Gastrocnemius medialis (tissue), 4 donors: ENCODE measurements at regions not wholly inside any gene's neighbourhood (a gene's known extent, or its start where the extent isn't known, plus 50 kb on each side); places are given as distances from the start of the nearest gene placed in this dataset.
"Not testable (repeated sequence)": the region's sequence is repeated elsewhere in the genome, so short reads cannot be mapped to it uniquely, and the experiment has no call there.

Experiments used
- ATAC-seq, 2 donors: fragments of 150-250 bp; one replicate each; pipeline ENCODE4 v1.9.1; 2016
- DNase-seq, 2 donors: peaks; one replicate each; pipeline ENCODE4 v3.0.0-alpha.2; 2019
- H3K27ac ChIP-seq, 4 donors: fragments of 200-600 bp; sonication (generic); 1 replicate in 1 of 4; 2 replicates in 3 of 4; pipeline ENCODE4 v1.5.1; 2016 to 2018; ENCODE audit warnings: mild to moderate bottlenecking in 2 of 4, moderate library complexity in 1 of 4
- H3K27me3 ChIP-seq, 3 donors: fragments of 200-600 bp; sonication (generic) in 2 of 3; 1 replicate in 1 of 3; 2 replicates in 2 of 3; pipeline versions ENCODE4 v1.5.1 to v1.6.0; 2016 to 2019; ENCODE audit warnings: mild to moderate bottlenecking in 1 of 3, moderate library complexity in 1 of 3
- H3K36me3 ChIP-seq, 2 donors: fragments of 200-600 bp; sonication (generic) in 1 of 2; one replicate each; pipeline ENCODE4 v1.5.1; 2017 to 2018
- H3K4me1 ChIP-seq, 2 donors: fragments of 200-600 bp; sonication (generic) in 1 of 2; one replicate each; pipeline ENCODE4 v1.5.1; 2016 to 2017; ENCODE audit warnings: mild to moderate bottlenecking in 2 of 2
- H3K4me3 ChIP-seq, 4 donors: fragments of 200-600 bp; sonication (generic) in 3 of 4; 1 replicate in 1 of 4; 2 replicates in 3 of 4; pipeline ENCODE4 v1.5.1; 2016 to 2019; ENCODE audit warnings: mild to moderate bottlenecking in 2 of 4
- H3K9me3 ChIP-seq, 3 donors: fragments of 200-600 bp; sonication (generic) in 2 of 3; 1 replicate in 1 of 3; 2 replicates in 2 of 3; pipeline ENCODE4 v1.5.1; 2016 to 2019
- CTCF ChIP-seq, 5 experiments: fragments of 450-650 bp in 3 of 5; fragments of 200-600 bp in 2 of 5; sonication (generic) in 2 of 5; IDR thresholded peaks in 4 of 5; conservative IDR thresholded peaks in 1 of 5; 1 replicate in 4 of 5; 2 replicates in 1 of 5; pipeline ENCODE4 v1.5.1; 2016 to 2019; ENCODE audit warnings: antibody characterized with exemption in 5 of 5, mild to moderate bottlenecking in 3 of 5, moderate library complexity in 3 of 5
- POLR2A ChIP-seq, 2 donors: fragments of 450-650 bp; IDR thresholded peaks; one replicate each; pipeline ENCODE4 v1.6.1; 2017; ENCODE audit warnings: antibody characterized with exemption in 2 of 2, mild to moderate bottlenecking in 2 of 2, moderate library complexity in 2 of 2
- in situ Hi-C, 4 donors: fragments of 200-750 bp; cut with MboI; loops; one replicate each; pipeline versions ENCODE4 v1.15.0 to v1.8.0; 2017; ENCODE audit warnings: low sequenced_read_pairs in 4 of 4
- intact Hi-C: fragments of 100-400 bp; cut with DNase I; formaldehyde crosslinking; loops from one replicate; pipeline ENCODE4 v1.15.1; 2023; ENCODE audit warnings: low total_unique reads

DNA sequence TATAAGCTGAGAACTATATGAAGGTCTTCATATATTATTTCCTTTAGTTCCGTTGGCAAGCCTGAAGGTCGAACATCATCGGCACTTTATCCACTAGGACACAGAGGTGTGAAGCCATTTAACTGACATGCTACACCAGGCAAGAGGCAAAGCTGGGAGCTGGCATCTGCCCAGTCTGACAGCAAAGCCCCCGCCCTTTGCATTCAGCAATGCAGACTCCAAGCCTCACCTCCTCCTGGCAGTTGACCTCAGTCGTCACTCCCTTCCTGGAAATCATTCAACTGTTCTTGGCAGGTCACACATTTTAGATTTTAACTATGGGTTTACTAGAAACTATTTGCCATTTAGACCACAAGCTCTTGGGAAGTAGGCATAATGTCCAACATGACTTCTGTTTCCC, 135.8 kb upstream of the FRG1 start:
- no peaks in the 10 kb centered on the region for H3K36me3 ChIP-seq
- intact Hi-C loops = no loop called here
- no peaks in the 10 kb centered on the region for H3K27me3 ChIP-seq
- H3K4me1 ChIP-seq = no peaks in the 10 kb centered on the region
- no peak overlapping the region for H3K27ac ChIP-seq
- no peaks in the 10 kb centered on the region for H3K9me3 ChIP-seq
- TF ChIP-seq CTCF (IDR thresholded peaks at IDR 0.05 in 4 of 5, conservative IDR thresholded peaks at IDR 0.05 in 1 of 5) (no peak), POLR2A (IDR thresholded peaks at IDR 0.05) (no peak)
- in situ Hi-C loops = no loop called here
- H3K4me3 ChIP-seq = no peak overlapping the region
- DNase-seq = no peak
- ATAC-seq = no peak

DNA sequence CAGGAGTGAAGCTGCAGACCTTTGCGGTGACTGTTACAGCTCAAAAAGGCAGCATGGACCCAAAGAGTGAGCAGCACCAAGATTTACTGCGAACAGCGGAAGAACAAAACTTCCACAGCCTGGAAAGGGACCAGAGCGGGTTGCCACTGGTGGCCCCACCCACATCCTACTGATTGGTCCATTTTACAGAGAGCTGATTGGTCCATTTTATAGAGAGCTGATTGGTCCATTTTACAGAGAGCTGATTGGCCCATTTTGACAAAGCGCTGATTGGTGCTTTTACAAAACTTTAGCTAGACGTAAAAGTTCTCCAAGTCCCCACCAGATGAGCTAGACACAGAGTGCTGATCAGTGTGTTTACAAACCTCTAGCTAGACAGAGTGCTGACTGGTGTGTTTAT, 134.2 kb upstream of the FRG1 start:
- intact Hi-C loops = no loop called here
- in situ Hi-C loops = no loop called here

GRCh38 chr4:189807031-189807430, 133.6 kb upstream of the FRG1 start:
- Histone ChIP-seq H3K4me3 (no peak overlapping the region), H3K4me1 (no peaks in the 10 kb centered on the region), H3K27me3 (no peaks in the 10 kb centered on the region), H3K27ac (no peak overlapping the region), H3K36me3 (no peaks in the 10 kb centered on the region), H3K9me3 (no peaks in the 10 kb centered on the region)
- ATAC-seq = no peak
- intact Hi-C loops (no loop called here), in situ Hi-C loops (no loop called here)
- no peak for TF ChIP-seq POLR2A (IDR thresholded peaks at IDR 0.05)
- no peak for TF ChIP-seq CTCF (IDR thresholded peaks at IDR 0.05 in 4 of 5, conservative IDR thresholded peaks at IDR 0.05 in 1 of 5)
- DNase-seq = no peak

More for the DNA sequence above, 134.2 kb upstream of the FRG1 start:
- ATAC-seq (no peak), DNase-seq (no peak)
- Histone ChIP-seq H3K27ac (no peak overlapping the region), H3K4me3 (no peak overlapping the region), H3K36me3 (no peaks in the 10 kb centered on the region), H3K4me1 (no peaks in the 10 kb centered on the region), H3K9me3 (no peaks in the 10 kb centered on the region), H3K27me3 (no peaks in the 10 kb centered on the region)
- TF ChIP-seq CTCF (IDR thresholded peaks at IDR 0.05 in 4 of 5, conservative IDR thresholded peaks at IDR 0.05 in 1 of 5) (no peak), POLR2A (IDR thresholded peaks at IDR 0.05) (no peak)

GRCh38 chr4:189809241-189809735, 131.4 kb upstream of the FRG1 start:
- TF ChIP-seq POLR2A (IDR thresholded peaks at IDR 0.05) (no peak), CTCF (IDR thresholded peaks at IDR 0.05 in 4 of 5, conservative IDR thresholded peaks at IDR 0.05 in 1 of 5) (no peak)
- in situ Hi-C loops = no loop called here
- Histone ChIP-seq H3K36me3 (no peaks in the 10 kb centered on the region), H3K9me3 (no peaks in the 10 kb centered on the region), H3K27ac (no peak overlapping the region), H3K4me1 (no peaks in the 10 kb centered on the region), H3K27me3 (no peaks in the 10 kb centered on the region), H3K4me3 (no peak overlapping the region)
- no peak for ATAC-seq
- no peak for DNase-seq
- intact Hi-C loops = no loop called here

GRCh38 chr4:189809839-189810238, 130.8 kb upstream of the FRG1 start:
- H3K27me3 ChIP-seq = no peaks in the 10 kb centered on the region
- no peaks in the 10 kb centered on the region for H3K9me3 ChIP-seq
- no peaks in the 10 kb centered on the region for H3K36me3 ChIP-seq
- intact Hi-C loops = no loop called here
- TF ChIP-seq CTCF (IDR thresholded peaks at IDR 0.05 in 4 of 5, conservative IDR thresholded peaks at IDR 0.05 in 1 of 5) (no peak), POLR2A (IDR thresholded peaks at IDR 0.05) (no peak)
- peak overlapping the region in 1 of 4 donors; percentile 24 for H3K4me3 ChIP-seq
- no peak overlapping the region for H3K27ac ChIP-seq
- DNase-seq (no peak), ATAC-seq (no peak)
- no peaks in the 10 kb centered on the region for H3K4me1 ChIP-seq
- in situ Hi-C loops = no loop called here

DNA sequence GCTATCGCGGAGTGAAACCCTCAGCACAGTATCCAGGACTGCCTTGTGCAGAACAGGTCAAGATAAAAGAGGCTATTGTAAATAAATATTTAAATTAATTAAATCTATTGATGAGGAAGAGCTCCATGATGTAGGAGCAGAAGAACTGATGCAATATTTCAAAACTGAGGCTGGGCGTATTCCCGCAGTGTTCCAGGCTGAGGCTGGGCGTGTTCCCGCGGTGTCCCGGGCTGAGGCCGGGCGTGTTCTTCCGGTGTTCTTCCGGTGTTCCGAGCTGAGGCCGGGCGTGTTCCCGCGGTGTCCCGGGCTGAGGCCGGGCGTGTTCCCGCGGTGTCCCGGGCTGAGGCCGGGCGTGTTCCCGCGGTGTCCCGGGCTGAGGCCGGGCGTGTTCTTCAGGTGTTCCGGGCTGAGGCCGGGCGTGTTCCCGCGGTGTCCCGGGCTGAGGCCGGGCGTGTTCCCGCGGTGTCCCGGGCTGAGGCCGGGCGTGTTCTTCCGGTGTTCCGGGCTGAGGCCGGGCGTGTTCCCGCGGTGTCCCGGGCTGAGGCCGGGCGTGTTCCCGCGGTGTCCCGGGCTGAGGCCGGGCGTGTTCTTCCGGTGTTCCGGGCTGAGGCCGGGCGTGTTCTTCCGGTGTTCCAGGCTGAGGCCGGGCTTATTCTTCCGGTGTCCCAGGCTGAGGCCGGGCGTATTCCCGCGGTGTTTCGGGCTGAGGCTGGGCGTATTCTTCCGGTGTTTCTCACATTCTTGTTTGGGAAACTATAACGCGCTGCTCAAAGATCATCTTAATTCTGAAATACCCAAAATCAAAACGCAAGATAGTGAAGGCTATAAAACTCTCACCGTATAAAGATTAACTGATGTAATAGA, 130.1 kb upstream of the FRG1 start:
- H3K4me1 ChIP-seq, in situ Hi-C loops, ATAC-seq, DNase-seq, H3K36me3 ChIP-seq, H3K9me3 ChIP-seq, intact Hi-C loops, H3K27ac ChIP-seq, H3K27me3 ChIP-seq: not testable (repeated sequence)
- peak overlapping the region in 1 of 4 donors; percentile 24 for H3K4me3 ChIP-seq
